ENCODE measurements at regions not wholly inside any gene's neighbourhood (a gene's known extent, or its start where the extent isn't known, plus 50 kb on each side); places are given as distances from the start of the nearest gene placed in this dataset.

GRCh38 chr10:104505521-104506042, 135.5 kb upstream of the SORCS3 start:
- no peaks in the 10 kb centered on the region for H3K9me3 Mint-ChIP-seq
- H3K27ac Mint-ChIP-seq: no peak overlapping the region
- H3K4me3 Mint-ChIP-seq: no peak overlapping the region
- ATAC-seq (ENCODE audit: low read depth) (no peak), DNase-seq (ENCODE audit: low spot score in 2 of 2) (no peak)
- H3K4me1 Mint-ChIP-seq: no peaks in the 10 kb centered on the region
- H3K27me3 Mint-ChIP-seq: peaks cover 9% of the 10 kb centered on the region
- no peaks in the 10 kb centered on the region for H3K36me3 Mint-ChIP-seq

- H3K9me3 Mint-ChIP-seq: no peaks in the 10 kb centered on the region
- H3K27me3 Mint-ChIP-seq: peaks cover 12% of the 10 kb centered on the region
- no peaks in the 10 kb centered on the region for H3K36me3 Mint-ChIP-seq
- no peak overlapping the region for H3K27ac Mint-ChIP-seq
- no peak overlapping the region for H3K4me3 Mint-ChIP-seq
- ATAC-seq (ENCODE audit: low read depth): no peak
- no peaks in the 10 kb centered on the region for H3K4me1 Mint-ChIP-seq
- no peak for DNase-seq (ENCODE audit: low spot score in 2 of 2)
These were observed 131.1 kb upstream of the SORCS3 start for GRCh38 chr10:104509981-104510380.

GRCh38 chr10:104510644-104511043, 130.4 kb upstream of the SORCS3 start:
- ATAC-seq (ENCODE audit: low read depth) (no peak), DNase-seq (ENCODE audit: low spot score in 2 of 2) (no peak)
- Mint-ChIP-seq H3K4me1 (no peaks in the 10 kb centered on the region), H3K27ac (no peak overlapping the region), H3K9me3 (no peaks in the 10 kb centered on the region), H3K4me3 (no peak overlapping the region), H3K27me3 (peaks cover 14% of the 10 kb centered on the region), H3K36me3 (no peaks in the 10 kb centered on the region)

DNA sequence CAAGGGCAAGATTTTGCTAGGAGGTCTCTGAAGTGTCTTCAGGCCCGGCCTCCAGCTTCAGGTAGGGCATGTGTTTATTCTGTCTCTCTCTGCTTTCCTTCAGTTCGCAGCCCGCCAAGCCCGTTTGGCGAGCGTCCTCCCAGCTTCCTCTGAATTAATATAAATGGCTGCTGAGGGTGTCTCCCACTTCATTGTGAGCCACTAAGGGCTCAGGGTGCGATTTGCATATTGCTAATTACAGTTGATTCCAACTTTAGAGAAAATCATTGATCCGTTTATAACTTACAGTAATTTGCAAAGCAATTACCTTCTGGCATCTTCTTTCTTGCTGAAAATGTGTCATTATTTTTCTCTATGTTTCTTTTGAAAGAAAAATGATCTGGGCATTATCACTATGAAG, 128.3 kb upstream of the SORCS3 start:
- Mint-ChIP-seq H3K4me3 (no peak overlapping the region), H3K9me3 (no peaks in the 10 kb centered on the region), H3K4me1 (no peaks in the 10 kb centered on the region), H3K27ac (no peak overlapping the region), H3K36me3 (no peaks in the 10 kb centered on the region), H3K27me3 (peaks cover 12% of the 10 kb centered on the region)
- DNase-seq (ENCODE audit: low spot score in 2 of 2) (no peak), ATAC-seq (ENCODE audit: low read depth) (no peak)

- H3K27me3 Mint-ChIP-seq: peaks cover 12% of the 10 kb centered on the region
- H3K4me1 Mint-ChIP-seq: no peaks in the 10 kb centered on the region
- H3K4me3 Mint-ChIP-seq: no peak overlapping the region
- ATAC-seq (ENCODE audit: low read depth) (no peak), DNase-seq (ENCODE audit: low spot score in 2 of 2) (no peak)
- H3K9me3 Mint-ChIP-seq: no peaks in the 10 kb centered on the region
- H3K36me3 Mint-ChIP-seq: no peaks in the 10 kb centered on the region
- H3K27ac Mint-ChIP-seq: no peak overlapping the region
These were observed 125.4 kb upstream of the SORCS3 start for GRCh38 chr10:104515678-104516199.

DNA sequence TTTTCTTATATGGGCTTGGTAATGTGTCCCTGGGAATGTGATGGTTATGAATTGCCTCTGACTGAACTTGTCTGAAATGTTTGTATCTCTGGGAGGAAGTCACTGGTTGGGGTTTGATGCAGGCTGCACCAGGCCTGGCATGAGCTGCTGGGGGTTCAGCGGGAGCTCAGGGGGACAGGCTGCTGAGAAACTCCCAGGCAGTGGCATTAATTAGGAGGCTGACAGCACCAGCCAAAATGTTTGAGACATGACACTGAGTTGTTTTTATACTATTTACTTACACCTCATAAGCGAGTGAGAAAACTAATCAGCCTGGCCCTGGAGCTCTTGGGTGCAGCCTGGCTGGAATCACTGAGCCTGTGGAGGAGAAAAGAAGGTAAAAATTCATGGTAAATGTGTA, 124.1 kb upstream of the SORCS3 start:
- DNase-seq (ENCODE audit: low spot score in 2 of 2): no peak
- Mint-ChIP-seq H3K9me3 (no peaks in the 10 kb centered on the region), H3K4me3 (no peak overlapping the region), H3K27ac (no peak overlapping the region), H3K27me3 (peaks cover 9% of the 10 kb centered on the region), H3K4me1 (no peaks in the 10 kb centered on the region), H3K36me3 (no peaks in the 10 kb centered on the region)
- no peak for ATAC-seq (ENCODE audit: low read depth)

- Mint-ChIP-seq H3K27me3 (peaks cover 5% of the 10 kb centered on the region), H3K36me3 (no peaks in the 10 kb centered on the region), H3K27ac (no peak overlapping the region), H3K4me1 (no peaks in the 10 kb centered on the region), H3K4me3 (no peak overlapping the region), H3K9me3 (no peaks in the 10 kb centered on the region)
- ATAC-seq (ENCODE audit: low read depth) (no peak), DNase-seq (ENCODE audit: low spot score in 2 of 2) (no peak)
These were observed 123.1 kb upstream of the SORCS3 start for GRCh38 chr10:104517946-104518345.

GRCh38 chr10:104518891-104519290, 122.2 kb upstream of the SORCS3 start:
- Mint-ChIP-seq H3K4me1 (no peaks in the 10 kb centered on the region), H3K27ac (no peak overlapping the region), H3K9me3 (no peaks in the 10 kb centered on the region), H3K4me3 (no peak overlapping the region), H3K36me3 (no peaks in the 10 kb centered on the region), H3K27me3 (peaks cover 6% of the 10 kb centered on the region)
- no peak for ATAC-seq (ENCODE audit: low read depth)
- DNase-seq (ENCODE audit: low spot score in 2 of 2): no peak

DNA sequence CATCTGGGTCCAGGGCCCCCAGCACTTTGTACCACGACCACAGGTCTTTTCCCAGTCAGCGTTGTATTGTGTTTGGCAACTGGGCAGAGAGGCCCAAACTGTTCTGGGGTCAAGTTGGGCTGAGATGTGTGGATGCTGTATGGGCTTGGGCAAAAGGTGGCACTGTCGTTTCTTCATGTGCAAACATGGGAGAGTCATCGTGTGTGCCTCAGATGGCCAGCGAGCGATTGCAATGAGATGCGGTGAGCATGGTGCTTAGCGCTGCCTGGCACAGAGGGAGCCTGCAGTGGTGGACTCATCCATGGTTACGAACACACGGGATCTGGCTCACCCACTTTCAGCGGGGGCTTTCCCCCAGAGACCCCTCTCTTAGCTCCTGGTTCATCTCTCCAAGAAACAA, 120.4 kb upstream of the SORCS3 start:
- H3K9me3 Mint-ChIP-seq: no peaks in the 10 kb centered on the region
- H3K27ac Mint-ChIP-seq: no peak overlapping the region
- H3K27me3 Mint-ChIP-seq: peaks cover 5% of the 10 kb centered on the region
- ATAC-seq (ENCODE audit: low read depth) (no peak), DNase-seq (ENCODE audit: low spot score in 2 of 2) (no peak)
- H3K36me3 Mint-ChIP-seq: no peaks in the 10 kb centered on the region
- H3K4me1 Mint-ChIP-seq: no peaks in the 10 kb centered on the region
- no peak overlapping the region for H3K4me3 Mint-ChIP-seq

DNA sequence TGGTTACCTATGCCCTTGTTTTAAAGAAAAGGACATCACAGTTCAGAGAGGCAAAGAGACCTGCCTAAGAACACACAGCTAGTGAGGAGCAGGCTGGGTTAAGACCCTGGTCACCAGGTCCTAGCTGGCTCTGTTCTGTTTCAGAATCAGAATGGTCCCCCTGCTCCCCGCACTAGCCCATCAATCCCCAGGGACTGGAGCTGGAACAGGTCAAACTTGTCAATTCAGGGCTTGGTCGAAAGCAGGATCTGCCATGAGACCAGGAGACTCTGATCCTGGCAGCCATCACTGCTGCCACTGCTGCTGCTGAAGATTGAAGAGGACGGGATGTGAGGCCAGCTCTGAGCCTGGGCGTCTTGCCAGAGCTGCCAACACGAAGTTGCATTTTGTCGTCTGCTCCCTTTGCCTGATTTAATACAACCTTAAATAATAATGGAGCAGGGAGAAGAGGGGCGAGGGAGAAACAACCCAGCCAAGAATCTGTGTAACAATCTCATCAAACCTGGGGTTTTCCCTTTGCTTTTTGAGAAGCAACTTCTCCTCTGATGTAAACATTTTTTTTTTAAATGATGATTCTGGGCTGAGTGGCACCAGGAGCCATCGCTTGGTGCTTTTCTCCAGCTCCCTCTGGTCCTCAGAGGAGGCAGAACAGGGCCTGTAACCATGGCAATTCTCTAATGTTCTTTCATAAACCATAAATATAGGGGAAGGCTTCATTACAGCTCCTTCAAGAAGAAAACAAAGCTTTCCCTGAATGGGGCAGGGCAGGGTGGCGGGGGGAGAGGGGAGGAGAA, 119.0 kb upstream of the SORCS3 start:
- DNase-seq (ENCODE audit: low spot score in 2 of 2): no peak
- Mint-ChIP-seq H3K4me1 (no peaks in the 10 kb centered on the region), H3K27me3 (peaks cover 2% of the 10 kb centered on the region), H3K4me3 (no peak overlapping the region), H3K27ac (no peak overlapping the region), H3K36me3 (no peaks in the 10 kb centered on the region), H3K9me3 (no peaks in the 10 kb centered on the region)
- no peak for ATAC-seq (ENCODE audit: low read depth)

GRCh38 chr10:104526188-104526587, 114.9 kb upstream of the SORCS3 start:
- Mint-ChIP-seq H3K9me3 (no peaks in the 10 kb centered on the region), H3K27ac (no peak overlapping the region), H3K27me3 (peaks cover 2% of the 10 kb centered on the region), H3K4me3 (no peak overlapping the region), H3K4me1 (no peaks in the 10 kb centered on the region), H3K36me3 (no peaks in the 10 kb centered on the region)
- ATAC-seq (ENCODE audit: low read depth) (no peak), DNase-seq (ENCODE audit: low spot score in 2 of 2) (no peak)

DNA sequence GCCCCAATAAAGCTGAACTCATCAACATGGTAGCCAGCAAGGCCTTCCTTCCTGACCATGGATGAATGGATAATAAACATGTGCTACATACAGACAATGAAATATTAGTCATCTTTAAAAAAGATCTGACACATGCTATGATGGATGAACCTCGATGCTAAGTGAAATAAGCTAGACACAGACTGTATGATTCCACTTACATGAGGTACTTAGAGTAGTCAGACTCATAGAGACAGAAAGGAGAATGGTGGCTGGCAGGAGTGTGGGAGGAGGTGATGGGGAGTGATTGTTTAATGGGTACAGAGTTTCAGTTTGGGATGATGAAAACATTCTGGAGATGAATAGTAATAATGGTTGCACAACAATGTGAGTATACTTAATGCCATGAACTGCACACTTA, 114.1 kb upstream of the SORCS3 start:
- Mint-ChIP-seq H3K4me1 (no peaks in the 10 kb centered on the region), H3K27ac (no peak overlapping the region), H3K27me3 (peaks cover 2% of the 10 kb centered on the region), H3K9me3 (no peaks in the 10 kb centered on the region), H3K4me3 (no peak overlapping the region), H3K36me3 (no peaks in the 10 kb centered on the region)
- ATAC-seq (ENCODE audit: low read depth): no peak
- DNase-seq (ENCODE audit: low spot score in 2 of 2): no peak

GRCh38 chr10:104540181-104540580, 100.9 kb upstream of the SORCS3 start:
- Mint-ChIP-seq H3K27ac (no peak overlapping the region), H3K4me1 (no peaks in the 10 kb centered on the region), H3K36me3 (no peaks in the 10 kb centered on the region), H3K4me3 (no peak overlapping the region), H3K27me3 (peaks cover 15% of the 10 kb centered on the region), H3K9me3 (peaks cover 3% of the 10 kb centered on the region)
- ATAC-seq (ENCODE audit: low read depth) (no peak), DNase-seq (ENCODE audit: low spot score in 2 of 2) (no peak)

GRCh38 chr10:104541820-104542219, 99.3 kb upstream of the SORCS3 start:
- Mint-ChIP-seq H3K4me3 (no peak overlapping the region), H3K9me3 (peaks cover 2% of the 10 kb centered on the region), H3K27ac (no peak overlapping the region), H3K36me3 (no peaks in the 10 kb centered on the region), H3K4me1 (no peaks in the 10 kb centered on the region), H3K27me3 (peaks cover 14% of the 10 kb centered on the region)
- no peak for ATAC-seq (ENCODE audit: low read depth)
- DNase-seq (ENCODE audit: low spot score in 2 of 2): no peak

- H3K36me3 Mint-ChIP-seq: no peaks in the 10 kb centered on the region
- ATAC-seq (ENCODE audit: low read depth) (no peak), DNase-seq (ENCODE audit: low spot score in 2 of 2) (no peak)
- H3K4me3 Mint-ChIP-seq: no peak overlapping the region
- peaks cover 2% of the 10 kb centered on the region for H3K9me3 Mint-ChIP-seq
- H3K27ac Mint-ChIP-seq: no peak overlapping the region
- no peaks in the 10 kb centered on the region for H3K4me1 Mint-ChIP-seq
- peaks cover 5% of the 10 kb centered on the region for H3K27me3 Mint-ChIP-seq
These were observed 94.8 kb upstream of the SORCS3 start for GRCh38 chr10:104546336-104546735.

Measured in memory B cell (primary cell).